ENCODE measurements at regions not wholly inside any gene's neighbourhood (a gene's known extent, or its start where the extent isn't known, plus 50 kb on each side); places are given as distances from the start of the nearest gene placed in this dataset.

- TF ChIP-seq POLR2A (IDR thresholded peaks at IDR 0.05), result no peak
- TF ChIP-seq CTCF (IDR thresholded peaks at IDR 0.05), result no peak
Measured at GRCh38 chr4:28918871-28919270, 1801.3 kb upstream of the PCDH7 start.
